Lung (tissue), 11 donors: ENCODE measurements at regions not wholly inside any gene's neighbourhood (a gene's known extent, or its start where the extent isn't known, plus 50 kb on each side); places are given as distances from the start of the nearest gene placed in this dataset.

ENCODE experiments used
- ATAC-seq: fragments of 200-7000 bp; cut with Tn5 transposase; one replicate; pipeline ENCODE4 v1.9.1; 2020; ENCODE audit warnings: moderate number of reproducible peaks; ENCODE audit not compliant: insufficient read depth, low FRiP score
- DNase-seq, 3 donors: peaks; one replicate each; pipeline ENCODE4 v3.0.0-alpha.2; 2013 to 2017
- H3K27ac ChIP-seq, 2 donors: one replicate each; pipeline ENCODE4 v1.5.1; 2013; ENCODE audit warnings: mild to moderate bottlenecking in 2 of 2, moderate library complexity in 2 of 2, control low read depth in 1 of 2, inconsistent platforms in 1 of 2, low read depth in 1 of 2, low read length in 1 of 2
- H3K27me3 ChIP-seq, 3 donors: one replicate each; pipeline ENCODE4 v1.5.1; 2013; ENCODE audit warnings: low read length in 2 of 3; ENCODE audit not compliant: control insufficient read depth in 3 of 3, insufficient read depth in 3 of 3
- H3K36me3 ChIP-seq, 4 donors: one replicate each; pipeline ENCODE4 v1.5.1; 2013; ENCODE audit warnings: low read length in 4 of 4, mild to moderate bottlenecking in 1 of 4, moderate library complexity in 1 of 4; ENCODE audit not compliant: control insufficient read depth in 4 of 4, insufficient read depth in 4 of 4
- H3K4me1 ChIP-seq, 5 donors: one replicate each; pipeline ENCODE4 v1.5.1; 2013; ENCODE audit warnings: low read length in 5 of 5, mild to moderate bottlenecking in 2 of 5, moderate library complexity in 1 of 5; ENCODE audit not compliant: control insufficient read depth in 5 of 5, insufficient read depth in 5 of 5
- H3K4me3 ChIP-seq: one replicate; pipeline ENCODE4 v1.5.1; 2013; ENCODE audit warnings: mild to moderate bottlenecking, control low read depth, moderate library complexity
- H3K9ac ChIP-seq, 2 donors: one replicate each; pipeline ENCODE4 v1.5.1; 2013; ENCODE audit warnings: low read length in 2 of 2, control low read depth in 1 of 2; ENCODE audit not compliant: insufficient read depth in 1 of 2
- H3K9me3 ChIP-seq, 4 donors: one replicate each; pipeline ENCODE4 v1.5.1; 2013; ENCODE audit warnings: low read length in 3 of 4, mild to moderate bottlenecking in 1 of 4, moderate library complexity in 1 of 4; ENCODE audit not compliant: control insufficient read depth in 4 of 4, insufficient read depth in 3 of 4
- WGBS, 2 donors: extraction: QIAGEN DNeasy Blood & Tissue Kit; methylation state at CpG; one replicate each; pipeline ENCODE4 v1.1.7; 2013; 5-methylcytosine and 5-hydroxymethylcytosine counted together
- TF ChIP-seq, protein P1 (sequence below): IDR thresholded peaks from 2 replicates; pipeline ENCODE4 v1.5.1; 2012; ENCODE audit warnings: mild to moderate bottlenecking; ENCODE audit errors: control extremely low read depth, extremely low read depth
- donor health status: control.
- donor health status: control.
- donor health status: Bipolar disorder and iron deficiency.
- donor health status: healthy.
- donor health status: DM: yes; HTN: yes; CAD: no.

- H3K27ac ChIP-seq: no peak overlapping the region
- H3K9ac ChIP-seq: no peak overlapping the region
- H3K9me3 ChIP-seq: peaks cover 0 to 1% (median 0%) of the 10 kb centered on the region in 4 donors
- H3K4me3 ChIP-seq: no peak overlapping the region
- no peaks in the 10 kb centered on the region for H3K36me3 ChIP-seq
- TF ChIP-seq, protein P1, sequence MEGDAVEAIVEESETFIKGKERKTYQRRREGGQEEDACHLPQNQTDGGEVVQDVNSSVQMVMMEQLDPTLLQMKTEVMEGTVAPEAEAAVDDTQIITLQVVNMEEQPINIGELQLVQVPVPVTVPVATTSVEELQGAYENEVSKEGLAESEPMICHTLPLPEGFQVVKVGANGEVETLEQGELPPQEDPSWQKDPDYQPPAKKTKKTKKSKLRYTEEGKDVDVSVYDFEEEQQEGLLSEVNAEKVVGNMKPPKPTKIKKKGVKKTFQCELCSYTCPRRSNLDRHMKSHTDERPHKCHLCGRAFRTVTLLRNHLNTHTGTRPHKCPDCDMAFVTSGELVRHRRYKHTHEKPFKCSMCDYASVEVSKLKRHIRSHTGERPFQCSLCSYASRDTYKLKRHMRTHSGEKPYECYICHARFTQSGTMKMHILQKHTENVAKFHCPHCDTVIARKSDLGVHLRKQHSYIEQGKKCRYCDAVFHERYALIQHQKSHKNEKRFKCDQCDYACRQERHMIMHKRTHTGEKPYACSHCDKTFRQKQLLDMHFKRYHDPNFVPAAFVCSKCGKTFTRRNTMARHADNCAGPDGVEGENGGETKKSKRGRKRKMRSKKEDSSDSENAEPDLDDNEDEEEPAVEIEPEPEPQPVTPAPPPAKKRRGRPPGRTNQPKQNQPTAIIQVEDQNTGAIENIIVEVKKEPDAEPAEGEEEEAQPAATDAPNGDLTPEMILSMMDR: no peak
- DNase-seq: no peak
- WGBS, 2 donors: 68 to 83% methylated on average over 1 of the region's 1 CpG
- peaks cover 0 to 26% (median 9%) of the 10 kb centered on the region in 5 donors for H3K4me1 ChIP-seq
- no peaks in the 10 kb centered on the region for H3K27me3 ChIP-seq
- no peak for ATAC-seq
These were observed 180.4 kb downstream of the INO80D start for GRCh38 chr2:205905576-205905975.

- DNase-seq (no peak), ATAC-seq (no peak)
- Histone ChIP-seq H3K9me3 (peaks cover 0 to 1% (median 0%) of the 10 kb centered on the region in 4 donors), H3K9ac (no peak overlapping the region), H3K4me3 (no peak overlapping the region), H3K4me1 (peaks cover 0 to 26% (median 9%) of the 10 kb centered on the region in 5 donors), H3K27me3 (no peaks in the 10 kb centered on the region), H3K36me3 (no peaks in the 10 kb centered on the region), H3K27ac (no peak overlapping the region)
- TF ChIP-seq, protein P1: no peak
- WGBS, 2 donors: 79 to 86% methylated on average over 2 of the region's 2 CpGs
These were observed 181.1 kb downstream of the INO80D start for GRCh38 chr2:205904873-205905272.

DNA sequence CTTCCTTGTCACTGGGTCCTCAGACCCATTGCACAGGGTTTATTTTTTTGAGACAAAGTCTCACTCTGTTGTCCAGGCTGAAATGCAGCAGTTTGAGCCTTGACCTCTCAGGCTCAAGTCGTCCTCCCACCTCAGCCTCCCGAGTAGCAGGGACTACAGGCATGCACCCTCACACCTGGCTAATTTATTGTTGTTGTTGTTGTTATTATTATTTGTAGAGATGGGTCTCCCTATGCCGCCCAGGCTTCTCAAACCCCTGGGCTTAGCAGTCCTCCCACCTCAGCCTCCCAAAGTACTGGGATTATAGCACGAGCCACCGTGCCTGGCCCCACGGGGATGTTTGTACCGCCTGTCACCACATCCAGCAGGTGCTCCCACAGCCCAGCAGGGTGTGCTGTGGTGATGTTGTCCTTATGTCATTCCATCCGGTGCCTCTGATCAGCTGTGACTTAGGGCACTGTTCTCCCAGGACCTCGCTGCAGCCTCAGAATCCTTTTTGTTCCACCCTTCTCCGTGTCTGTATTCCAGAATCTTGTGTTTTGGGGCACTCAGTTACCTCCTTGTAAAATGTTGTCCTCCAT lies 182.3 kb downstream of the INO80D start:
- H3K36me3 ChIP-seq: no peaks in the 10 kb centered on the region
- TF ChIP-seq, protein P1: no peak
- H3K27ac ChIP-seq: no peak overlapping the region
- ATAC-seq: no peak
- H3K9me3 ChIP-seq: peaks cover 0 to 1% (median 0%) of the 10 kb centered on the region in 4 donors
- 67 to 73% methylated on average over 10 of the region's 10 CpGs for WGBS, 2 donors
- no peak overlapping the region for H3K4me3 ChIP-seq
- peak in 1 of 3 donors; percentile 13 for DNase-seq
- H3K9ac ChIP-seq: no peak overlapping the region
- H3K27me3 ChIP-seq: no peaks in the 10 kb centered on the region
- peaks cover 0 to 17% (median 5%) of the 10 kb centered on the region in 5 donors for H3K4me1 ChIP-seq

GRCh38 chr2:205902900-205903237 lies 183.1 kb downstream of the INO80D start:
- peak in 1 of 3 donors; percentile 9 for DNase-seq
- TF ChIP-seq, protein P1: no peak
- 71 to 84% methylated on average over 5 of the region's 5 CpGs for WGBS, 2 donors
- Histone ChIP-seq H3K27me3 (no peaks in the 10 kb centered on the region), H3K36me3 (no peaks in the 10 kb centered on the region), H3K9me3 (peaks cover 0 to 1% (median 0%) of the 10 kb centered on the region in 4 donors), H3K4me3 (no peak overlapping the region), H3K27ac (no peak overlapping the region), H3K9ac (no peak overlapping the region), H3K4me1 (peaks cover 0 to 11% (median 5%) of the 10 kb centered on the region in 5 donors)
- ATAC-seq: no peak
